ENCODE measurements at regions not wholly inside any gene's neighbourhood (a gene's known extent, or its start where the extent isn't known, plus 50 kb on each side); places are given as distances from the start of the nearest gene placed in this dataset.

- CTCF ChIA-PET = no interaction called here
- Histone ChIP-seq H3K27me3 (ENCODE audit: control insufficient read depth, insufficient read depth, low read length) (no peaks in the 10 kb centered on the region), H3K4me3 (ENCODE audit: low read depth in 2 of 2, low read length in 2 of 2) (no peak overlapping the region), H3K27ac (ENCODE audit: low read length) (no peak overlapping the region), H3K36me3 (ENCODE audit: control insufficient read depth, insufficient read depth, low read length) (peaks cover 7% of the 10 kb centered on the region; the same call in 1 of the 2 replicates), H3K4me1 (ENCODE audit: control insufficient read depth, insufficient read depth, low read length) (no peaks in the 10 kb centered on the region; the same call in none of the 2 replicates), H3K9me3 (ENCODE audit: control insufficient read depth, insufficient read depth, low read depth, low read length) (no peaks in the 10 kb centered on the region)
- no TSS peak for BruUV-seq (replicated peaks)
- TF ChIP-seq SIN3A (IDR thresholded peaks at IDR 0.05; ENCODE audit: borderline replicate concordance, insufficient read depth, low read depth, low read length) (no peak), POLR2AphosphoS5 (IDR thresholded peaks at IDR 0.05; ENCODE audit: low read depth, low read length) (no peak), REST (IDR thresholded peaks at IDR 0.05; ENCODE audit: insufficient read depth in 1 of 2, low read depth in 2 of 2, low read length in 1 of 2) (no peak), CTCF (IDR thresholded peaks at IDR 0.05) (no peak), TCF7L2 (IDR thresholded peaks at IDR 0.05; ENCODE audit: low read depth, low read length) (no peak)
- in situ Hi-C loops (cut with HindIII; ENCODE audit: low pct_unique_long_range_greater_than_20kb, low sequenced_read_pairs) (no loop called here), intact Hi-C loops (cut with micrococcal nuclease; ENCODE audit: unreplicated experiment) (no loop called here)
- POLR2A ChIA-PET = no interaction called here
- DNase-seq (ENCODE audit: low read depth, low spot score) (no peak), ATAC-seq (peak; percentile 5)
Observed at GRCh38 chr12:124415064-124415463, 120.2 kb downstream of the RFLNA start.

GRCh38 chr12:124413915-124414314 is 119.0 kb downstream of the RFLNA start:
- DNase-seq (ENCODE audit: low read depth, low spot score) = no peak
- ChIA-PET CTCF (interaction anchor here (0.6 kb wide), 1 partner anchor 155 kb away, joined by 3 read pairs; no protein-coding TSS in a partner anchor), POLR2A (no interaction called here)
- in situ Hi-C loops (cut with HindIII; ENCODE audit: low pct_unique_long_range_greater_than_20kb, low sequenced_read_pairs) (no loop called here), intact Hi-C loops (cut with micrococcal nuclease; ENCODE audit: unreplicated experiment) (no loop called here)
- no peak overlapping the region for H3K4me3 ChIP-seq (ENCODE audit: low read depth in 2 of 2, low read length in 2 of 2)
- no peaks in the 10 kb centered on the region for H3K36me3 ChIP-seq (ENCODE audit: control insufficient read depth, insufficient read depth, low read length)
- no peaks in the 10 kb centered on the region for H3K27me3 ChIP-seq (ENCODE audit: control insufficient read depth, insufficient read depth, low read length)
- TF ChIP-seq CTCF (IDR thresholded peaks at IDR 0.05) (no peak), TCF7L2 (IDR thresholded peaks at IDR 0.05; ENCODE audit: low read depth, low read length) (no peak), POLR2AphosphoS5 (IDR thresholded peaks at IDR 0.05; ENCODE audit: low read depth, low read length) (no peak), SIN3A (IDR thresholded peaks at IDR 0.05; ENCODE audit: borderline replicate concordance, insufficient read depth, low read depth, low read length) (no peak)
- no TSS peak for BruUV-seq (replicated peaks)
- no peak for ATAC-seq
- H3K4me1 ChIP-seq (ENCODE audit: control insufficient read depth, insufficient read depth, low read length) = no peaks in the 10 kb centered on the region; the same call in none of the 2 replicates
- no peak overlapping the region for H3K27ac ChIP-seq (ENCODE audit: low read length)
- no peaks in the 10 kb centered on the region for H3K9me3 ChIP-seq (ENCODE audit: control insufficient read depth, insufficient read depth, low read depth, low read length)

Measured in Panc1 (cell line).